Mucosa of descending colon (tissue), 3 donors: ENCODE measurements at regions not wholly inside any gene's neighbourhood (a gene's known extent, or its start where the extent isn't known, plus 50 kb on each side); places are given as distances from the start of the nearest gene placed in this dataset.

Experiments
- ATAC-seq: fragments of 200-7000 bp; cut with Tn5 transposase; one replicate; pipeline ENCODE4 v1.9.1; 2020; ENCODE audit warnings: mild to moderate bottlenecking, moderate library complexity
- DNase-seq, 3 donors: peaks; one replicate each; pipeline ENCODE4 v3.0.0-alpha.2; 2020
- H3K36me3 ChIP-seq: fragments of 200-600 bp; one replicate; pipeline ENCODE4 v1.8.0; 2021; ENCODE audit warnings: low read depth, mild to moderate bottlenecking
- H3K4me1 ChIP-seq: fragments of 200-600 bp; one replicate; pipeline ENCODE4 v1.8.0; 2021; ENCODE audit warnings: low read depth, mild to moderate bottlenecking
- H3K4me3 ChIP-seq: fragments of 200-600 bp; one replicate; pipeline ENCODE4 v1.8.0; 2021; ENCODE audit warnings: mild to moderate bottlenecking
- H3K9me3 ChIP-seq: fragments of 200-600 bp; one replicate; pipeline ENCODE4 v1.8.0; 2021; ENCODE audit warnings: mild to moderate bottlenecking
- intact Hi-C, 2 donors: fragments of 100-400 bp; cut with DNase I in 1 of 2; cut with micrococcal nuclease in 1 of 2; formaldehyde crosslinking; loops; one replicate each; pipeline versions ENCODE4 v1.11.0 to v1.11.1; 2022; cut with DNase I, micrococcal nuclease
- TF ChIP-seq, protein P1 (sequence below): fragments of 200-600 bp; IDR thresholded peaks from one replicate; pipeline ENCODE4 v1.8.0; 2022; ENCODE audit warnings: antibody characterized with exemption, mild to moderate bottlenecking
- donor health status: DM: no; HTN: no; CAD: no; lungs with moderate emphysema.
- donor health status: DM: no; HTN: no; CAD: no.
- donor health status: DM: no; HTN: yes; CAD: no.

DNA sequence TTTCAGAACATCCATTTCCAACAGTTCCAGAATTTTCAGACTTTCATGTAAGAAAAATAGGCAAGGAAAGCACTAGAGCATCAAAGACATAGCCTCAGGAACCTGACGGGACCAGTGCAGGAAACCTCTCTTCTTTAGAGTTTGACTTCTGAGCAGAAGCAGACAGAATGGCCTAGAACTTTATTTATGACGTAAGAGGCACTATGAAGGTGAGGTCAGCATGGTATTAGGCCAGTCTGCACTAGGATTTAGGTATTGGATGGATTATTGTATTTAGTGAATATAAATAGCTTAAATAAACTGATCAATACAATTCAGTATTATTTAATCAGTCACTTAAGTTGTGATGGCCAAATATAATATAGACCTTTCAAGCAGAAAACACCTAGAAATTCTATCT is 117.6 kb downstream of the CYRIA start:
- TF ChIP-seq, protein P1, sequence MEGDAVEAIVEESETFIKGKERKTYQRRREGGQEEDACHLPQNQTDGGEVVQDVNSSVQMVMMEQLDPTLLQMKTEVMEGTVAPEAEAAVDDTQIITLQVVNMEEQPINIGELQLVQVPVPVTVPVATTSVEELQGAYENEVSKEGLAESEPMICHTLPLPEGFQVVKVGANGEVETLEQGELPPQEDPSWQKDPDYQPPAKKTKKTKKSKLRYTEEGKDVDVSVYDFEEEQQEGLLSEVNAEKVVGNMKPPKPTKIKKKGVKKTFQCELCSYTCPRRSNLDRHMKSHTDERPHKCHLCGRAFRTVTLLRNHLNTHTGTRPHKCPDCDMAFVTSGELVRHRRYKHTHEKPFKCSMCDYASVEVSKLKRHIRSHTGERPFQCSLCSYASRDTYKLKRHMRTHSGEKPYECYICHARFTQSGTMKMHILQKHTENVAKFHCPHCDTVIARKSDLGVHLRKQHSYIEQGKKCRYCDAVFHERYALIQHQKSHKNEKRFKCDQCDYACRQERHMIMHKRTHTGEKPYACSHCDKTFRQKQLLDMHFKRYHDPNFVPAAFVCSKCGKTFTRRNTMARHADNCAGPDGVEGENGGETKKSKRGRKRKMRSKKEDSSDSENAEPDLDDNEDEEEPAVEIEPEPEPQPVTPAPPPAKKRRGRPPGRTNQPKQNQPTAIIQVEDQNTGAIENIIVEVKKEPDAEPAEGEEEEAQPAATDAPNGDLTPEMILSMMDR: no peak
- intact Hi-C loops: no loop called here
- ATAC-seq (no peak), DNase-seq (no peak)
- H3K4me3 ChIP-seq: no peak overlapping the region
- H3K4me1 ChIP-seq: no peaks in the 10 kb centered on the region
- no peaks in the 10 kb centered on the region for H3K36me3 ChIP-seq
- no peaks in the 10 kb centered on the region for H3K9me3 ChIP-seq

DNA sequence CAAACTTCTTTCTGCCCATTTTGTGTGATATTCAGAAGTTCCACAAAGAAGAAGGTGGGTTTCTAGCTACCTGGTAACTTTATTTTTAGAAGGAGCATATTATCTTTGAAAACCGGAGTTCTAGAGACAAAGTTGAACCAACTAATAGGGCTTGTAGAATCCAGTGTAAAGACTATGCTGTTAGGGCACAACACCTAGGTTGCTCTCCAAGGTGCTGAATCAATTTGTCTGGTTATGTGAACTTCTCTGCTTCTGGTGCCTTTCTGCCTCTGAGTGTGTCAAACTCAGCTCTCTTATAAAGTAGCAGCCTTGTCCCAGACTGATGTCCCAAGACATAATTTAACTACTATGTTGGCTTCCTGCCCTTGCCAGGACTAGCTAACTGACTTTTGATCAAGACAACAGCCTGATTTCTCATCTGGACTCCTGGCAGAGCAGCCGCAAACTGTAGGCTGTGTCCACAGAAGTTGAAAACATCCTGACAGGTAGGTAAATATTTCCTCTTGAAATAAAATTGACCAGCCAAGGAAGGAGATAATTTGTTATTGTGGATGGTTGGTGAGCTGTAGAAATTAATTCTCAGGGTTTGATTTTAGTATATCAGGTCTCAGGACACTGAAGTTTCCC is 119.4 kb downstream of the CYRIA start:
- intact Hi-C loops: no loop called here
- no peak overlapping the region for H3K4me3 ChIP-seq
- no peak for ATAC-seq
- TF ChIP-seq, protein P1: no peak
- DNase-seq: peak in 1 of 3 donors; percentile 59
- H3K4me1 ChIP-seq: no peaks in the 10 kb centered on the region
- H3K9me3 ChIP-seq: no peaks in the 10 kb centered on the region
- no peaks in the 10 kb centered on the region for H3K36me3 ChIP-seq

DNA sequence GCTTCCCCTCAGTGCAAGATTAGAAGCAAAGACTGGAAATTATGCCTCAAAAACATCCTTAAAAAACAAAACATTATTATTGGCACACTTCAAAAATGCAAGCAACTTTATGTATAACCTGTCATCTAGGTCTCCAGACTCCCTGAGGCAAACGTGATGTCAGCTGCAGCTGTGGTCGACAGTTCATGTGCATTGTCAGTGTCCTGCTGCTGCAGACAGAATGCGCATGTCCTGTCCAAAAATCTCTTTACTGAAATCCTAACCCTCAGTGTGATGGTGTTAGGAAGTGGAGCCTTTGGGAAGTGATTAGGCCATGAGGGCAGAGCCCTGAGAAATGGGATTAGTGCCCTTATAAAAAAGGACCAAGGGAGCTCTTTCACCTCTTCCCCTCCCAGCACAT is 126.9 kb downstream of the CYRIA start:
- TF ChIP-seq, protein P1: no peak
- Histone ChIP-seq H3K36me3 (no peaks in the 10 kb centered on the region), H3K9me3 (no peaks in the 10 kb centered on the region), H3K4me3 (no peak overlapping the region), H3K4me1 (no peaks in the 10 kb centered on the region)
- intact Hi-C loops: no loop called here
- no peak for DNase-seq
- ATAC-seq: no peak

DNA sequence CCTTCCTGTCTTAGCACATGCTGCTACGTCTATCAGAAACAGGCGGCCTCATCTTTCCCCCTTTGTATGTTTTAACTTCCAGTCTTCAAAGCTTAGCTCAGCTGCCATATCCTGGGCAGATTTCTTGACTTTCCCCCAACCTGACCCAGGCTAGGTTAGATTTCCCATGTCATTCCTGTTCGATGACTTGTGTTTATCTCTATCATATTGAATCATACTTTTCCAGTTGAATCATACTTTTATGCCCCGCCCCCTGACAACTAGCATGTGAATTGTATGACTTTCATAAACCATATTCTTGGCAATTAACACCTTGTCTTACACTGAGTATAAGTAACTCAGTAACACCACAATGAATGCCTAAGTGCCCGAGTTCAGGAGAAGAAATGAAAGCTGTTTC is 128.3 kb downstream of the CYRIA start:
- no peaks in the 10 kb centered on the region for H3K4me1 ChIP-seq
- H3K4me3 ChIP-seq: no peak overlapping the region
- no peaks in the 10 kb centered on the region for H3K9me3 ChIP-seq
- ATAC-seq (no peak), DNase-seq (no peak)
- intact Hi-C loops: no loop called here
- H3K36me3 ChIP-seq: no peaks in the 10 kb centered on the region
- TF ChIP-seq, protein P1: no peak

DNA sequence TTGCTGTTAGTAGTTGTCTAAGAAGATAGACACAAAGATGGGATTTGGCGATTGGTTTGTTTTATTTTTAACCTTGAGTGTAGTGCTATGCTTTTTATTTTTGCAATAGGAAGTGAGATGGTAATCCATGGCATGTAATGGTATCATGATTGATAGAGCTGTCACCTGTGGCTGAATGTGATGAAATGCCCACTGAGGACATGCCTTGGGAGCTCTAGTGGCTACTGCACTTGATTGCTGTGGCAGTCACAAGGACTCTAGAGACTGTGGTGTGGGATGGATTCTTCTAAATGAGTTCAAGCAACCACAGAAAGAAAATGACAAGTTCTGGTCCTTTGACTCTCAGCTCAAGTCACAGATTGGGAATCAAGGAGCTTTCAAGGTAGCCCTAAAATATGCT is 139.4 kb downstream of the CYRIA start:
- ATAC-seq (no peak), DNase-seq (no peak)
- no peaks in the 10 kb centered on the region for H3K4me1 ChIP-seq
- H3K4me3 ChIP-seq: no peak overlapping the region
- intact Hi-C loops: no loop called here
- no peaks in the 10 kb centered on the region for H3K36me3 ChIP-seq
- H3K9me3 ChIP-seq: no peaks in the 10 kb centered on the region
- TF ChIP-seq, protein P1: no peak
